SKM-1 (cell line): ENCODE measurements at regions not wholly inside any gene's neighbourhood (a gene's known extent, or its start where the extent isn't known, plus 50 kb on each side); places are given as distances from the start of the nearest gene placed in this dataset.

Experiments
- DNase-seq: peaks from one replicate; lab custom pipeline; 2025; ENCODE audit not compliant: unreplicated experiment; lab: John Stamatoyannopoulos, UW

- no peak for DNase-seq
Measured at GRCh38 chr10:4733150-4733842, 92.7 kb upstream of the AKR1E2 start.

DNA sequence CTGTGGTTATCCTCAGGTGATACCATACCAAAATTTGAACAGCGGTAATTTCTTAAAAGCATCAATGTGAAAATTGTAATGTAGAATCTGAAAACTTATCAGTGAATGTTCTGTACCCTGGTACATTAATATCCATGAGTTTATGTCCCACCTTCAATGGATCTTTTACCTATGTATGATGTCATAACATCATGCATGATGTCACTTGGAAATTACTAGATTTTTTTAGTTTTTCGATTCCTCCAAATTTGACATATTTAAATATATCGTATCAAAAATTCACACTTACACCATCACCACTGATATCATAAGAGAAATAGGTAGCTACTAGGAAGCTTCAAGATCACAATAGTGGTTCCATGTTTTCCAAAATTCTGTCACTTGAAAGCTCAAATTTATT, 95.0 kb upstream of the AKR1E2 start:
- DNase-seq, result no peak

GRCh38 chr10:4725917-4726606, 99.9 kb upstream of the AKR1E2 start:
- no peak for DNase-seq

DNA sequence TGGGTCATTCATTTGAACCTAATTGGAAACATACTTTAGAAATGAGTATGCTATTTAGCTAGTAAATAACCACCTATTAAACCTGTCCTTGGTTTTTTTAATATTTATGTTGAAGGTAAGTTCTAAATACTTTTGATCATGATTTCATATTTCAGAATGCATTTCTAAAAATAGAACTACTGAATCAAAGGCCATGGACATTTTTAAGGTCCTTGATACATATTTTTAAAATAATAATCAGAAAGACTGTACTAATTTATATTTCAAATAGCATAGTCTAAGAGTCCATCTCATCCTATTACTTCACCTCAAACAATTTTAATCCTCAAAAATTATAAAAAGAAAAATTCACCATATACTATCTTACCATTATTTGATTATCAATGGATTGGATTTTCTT, 102.1 kb upstream of the AKR1E2 start:
- no peak for DNase-seq

- no peak for DNase-seq
Measured at GRCh38 chr10:4721999-4722753, 103.8 kb upstream of the AKR1E2 start.

DNA sequence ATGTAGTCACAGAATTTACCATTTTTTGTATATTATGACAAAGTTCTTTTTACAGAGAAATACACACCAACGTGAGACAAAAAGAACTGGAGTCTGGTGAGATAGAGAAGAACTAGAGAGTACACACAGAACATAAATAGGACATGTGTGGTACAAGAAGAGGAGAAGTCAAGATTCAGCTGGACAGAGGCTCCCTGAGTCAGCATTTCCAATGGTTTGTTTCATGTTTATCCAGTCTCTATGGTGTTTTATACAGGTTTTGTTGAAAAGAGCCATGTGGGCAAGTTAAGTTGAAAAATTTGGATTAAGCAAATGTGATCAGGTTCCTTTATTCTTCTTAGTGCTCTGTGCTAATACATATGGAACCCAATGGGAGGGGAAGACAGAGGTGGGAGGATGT, 105.5 kb upstream of the AKR1E2 start:
- no peak for DNase-seq

- no peak for DNase-seq
Measured at GRCh38 chr10:4719671-4720070, 106.3 kb upstream of the AKR1E2 start.

- DNase-seq, result no peak
Measured at GRCh38 chr10:4719036-4719435, 107.0 kb upstream of the AKR1E2 start.

DNA sequence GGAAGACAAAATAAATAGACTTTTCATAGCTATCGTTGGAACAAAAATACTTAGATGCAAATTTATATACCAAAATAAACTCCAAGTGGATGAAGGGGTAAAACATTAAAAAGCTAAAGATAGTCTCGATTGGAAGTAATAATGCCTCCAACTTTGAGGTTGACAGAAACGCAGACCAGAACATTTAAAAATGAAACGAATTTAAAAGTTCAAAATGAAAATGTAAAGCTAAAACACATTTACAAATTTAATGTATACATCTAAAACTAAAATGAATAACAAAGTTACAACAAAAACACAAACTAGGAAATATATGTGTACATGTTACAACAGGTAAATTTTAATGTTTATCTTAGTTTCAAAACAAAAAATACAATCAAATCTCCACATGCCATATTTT, 107.5 kb upstream of the AKR1E2 start:
- DNase-seq, result no peak

GRCh38 chr10:4717670-4718069, 108.3 kb upstream of the AKR1E2 start:
- DNase-seq, result no peak

DNA sequence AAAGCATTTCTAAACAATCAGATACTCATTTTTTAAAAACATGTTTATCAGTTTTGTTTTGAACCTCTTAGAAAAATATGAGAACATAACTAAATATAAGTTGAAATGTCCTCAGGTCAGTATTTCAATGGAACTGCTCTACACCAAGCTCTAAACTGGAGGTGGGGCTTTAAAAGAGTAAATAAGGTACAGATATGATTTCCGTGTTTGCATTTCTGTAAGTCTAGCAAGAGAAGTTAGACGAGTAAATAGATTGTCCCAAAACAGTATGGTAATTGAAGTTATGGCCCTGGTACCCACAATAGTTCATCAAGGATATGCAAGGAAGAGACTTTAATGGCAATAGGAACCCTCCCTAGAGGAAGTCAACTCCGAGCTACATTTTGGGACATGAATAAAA, 115.1 kb upstream of the AKR1E2 start:
- DNase-seq, result no peak

GRCh38 chr10:4708123-4708759, 117.8 kb upstream of the AKR1E2 start:
- DNase-seq, result no peak

GRCh38 chr10:4707221-4707620, 118.8 kb upstream of the AKR1E2 start:
- DNase-seq, result no peak

DNA sequence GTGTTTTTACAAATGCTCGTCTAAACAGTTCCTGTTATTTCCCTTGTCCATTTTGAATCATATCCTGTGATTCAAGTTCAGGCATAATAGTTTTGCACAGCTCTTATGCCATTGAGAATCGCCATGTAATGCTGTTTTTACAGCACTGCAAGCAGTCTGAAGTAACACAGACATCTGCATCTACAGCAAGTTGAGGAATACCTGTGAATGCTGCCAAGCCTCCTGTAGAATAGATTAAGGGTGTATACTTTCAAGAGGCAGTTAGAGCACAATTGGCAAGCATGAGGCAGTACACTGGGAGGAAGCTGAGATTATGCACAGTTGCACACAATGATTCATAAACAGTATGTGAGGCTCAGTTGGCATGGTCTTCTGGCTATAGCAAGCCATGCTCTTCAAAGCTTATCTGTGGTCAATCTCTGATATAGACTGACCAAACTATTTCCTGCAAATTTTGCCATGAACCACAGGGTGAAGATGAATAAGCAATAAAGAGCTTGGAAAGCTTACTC, 121.9 kb upstream of the AKR1E2 start:
- no peak for DNase-seq

DNA sequence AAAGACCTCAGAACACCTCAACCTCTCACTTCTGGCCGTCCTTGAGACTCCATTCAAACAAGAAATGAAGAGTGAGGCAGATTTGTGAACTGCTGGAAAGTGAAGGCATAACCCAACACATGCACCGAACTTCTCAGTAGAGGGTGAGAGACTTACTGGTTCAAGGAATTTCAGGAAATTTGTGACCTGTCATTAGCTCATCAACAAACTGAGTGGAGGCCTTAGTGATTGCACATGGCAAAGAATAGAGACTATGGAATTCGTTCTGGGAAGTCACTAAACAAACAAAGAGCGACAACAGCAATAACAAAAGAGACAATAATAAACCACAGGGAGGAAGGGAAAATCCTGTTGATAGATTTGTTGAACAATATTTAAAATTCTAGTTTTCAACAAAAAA, 125.0 kb upstream of the AKR1E2 start:
- DNase-seq, result no peak

DNA sequence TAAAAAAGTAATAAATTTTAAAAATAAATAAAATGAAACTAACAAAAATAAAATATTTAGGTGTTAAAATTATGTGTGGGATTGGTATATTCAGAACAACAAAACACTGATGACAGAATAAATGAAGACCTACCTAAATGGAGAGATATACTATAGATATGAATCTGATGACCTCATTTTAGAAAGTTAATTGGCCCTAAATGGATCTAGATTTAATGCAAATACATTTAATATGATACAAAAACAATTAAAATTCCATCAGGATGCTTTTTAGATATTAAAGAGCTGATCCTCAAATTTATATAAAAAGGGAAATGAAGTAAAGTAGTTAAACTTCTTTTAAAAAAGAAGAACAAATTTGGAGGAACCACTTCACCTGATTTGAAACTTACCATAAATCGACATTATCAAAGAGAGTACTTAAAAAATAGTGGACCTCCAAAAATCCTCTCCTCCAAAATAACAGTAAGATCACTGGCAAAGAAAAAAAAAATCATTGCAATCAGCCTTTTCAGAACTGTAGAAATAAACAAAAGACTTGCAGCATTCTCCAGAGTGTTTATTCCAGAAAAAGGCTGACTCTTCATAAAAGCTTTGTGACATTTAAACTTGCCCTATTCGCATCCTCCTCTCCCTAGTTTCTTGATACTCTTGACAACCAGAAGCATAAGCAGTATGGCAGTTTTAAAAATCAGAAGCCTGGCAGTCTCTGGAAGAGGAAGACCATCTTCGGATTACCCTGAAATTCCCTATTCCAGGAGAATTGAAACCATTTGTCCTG, 125.9 kb upstream of the AKR1E2 start:
- DNase-seq, result no peak

- no peak for DNase-seq
Measured at GRCh38 chr10:4698075-4698474, 127.9 kb upstream of the AKR1E2 start.

DNA sequence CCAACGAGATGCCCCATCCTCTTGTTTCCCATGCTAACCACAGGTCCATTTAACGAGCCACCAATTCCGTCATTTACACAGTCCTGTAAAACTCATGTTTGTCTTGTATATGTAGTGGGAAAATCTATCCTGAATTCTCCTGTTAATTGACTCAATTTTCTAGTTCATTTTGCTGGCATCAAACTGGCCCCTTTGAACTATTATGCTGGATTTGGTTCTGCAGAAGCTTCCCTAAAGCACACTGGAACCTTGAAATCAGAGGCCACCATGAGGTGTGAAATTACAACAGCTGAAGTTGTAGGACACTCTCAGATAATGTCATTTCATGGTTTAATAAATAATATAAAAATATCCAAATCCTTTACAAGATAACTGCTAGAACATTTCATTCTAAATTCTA, 129.8 kb upstream of the AKR1E2 start:
- DNase-seq, result no peak

GRCh38 chr10:4693967-4694366, 132.0 kb upstream of the AKR1E2 start:
- DNase-seq, result no peak

- no peak for DNase-seq
Measured at GRCh38 chr10:4692206-4692605, 133.8 kb upstream of the AKR1E2 start.

DNA sequence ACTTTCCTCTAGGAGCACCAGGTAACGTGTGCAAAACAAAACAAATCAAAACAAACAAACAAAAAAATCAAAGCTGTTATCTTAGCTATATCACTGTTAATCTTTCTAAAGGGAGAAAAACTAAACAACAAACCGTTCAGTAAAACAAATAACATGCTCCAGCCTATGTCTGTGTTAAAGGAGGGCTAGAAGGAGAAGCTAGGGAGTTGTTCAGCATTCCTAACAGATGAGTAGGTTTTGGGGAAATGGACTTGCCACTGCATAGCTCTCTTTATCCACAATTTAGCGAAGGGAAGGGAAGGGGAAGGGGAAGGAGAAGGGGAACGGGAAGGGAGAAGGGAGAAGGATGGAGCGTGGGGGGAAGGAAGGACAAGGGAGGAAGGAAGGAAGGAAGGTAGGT, 134.2 kb upstream of the AKR1E2 start:
- no peak for DNase-seq
